GM12878 (cell line): ENCODE measurements at regions not wholly inside any gene's neighbourhood (a gene's known extent, or its start where the extent isn't known, plus 50 kb on each side); places are given as distances from the start of the nearest gene placed in this dataset.
A peak's percentile ranks its signal among the peaks of the same experiment; 100 is the strongest.

Experiments used
- ATF2 ChIP-seq: IDR thresholded peaks from 2 replicates; pipeline ENCODE4 v1.6.1; 2012; ENCODE audit warnings: low read length, inconsistent platforms
- GABPA ChIP-seq: IDR thresholded peaks from 2 replicates; pipeline ENCODE4 v1.6.1; 2014; ENCODE audit warnings: antibody characterized with exemption, low read depth, mild to moderate bottlenecking, inconsistent platforms
- MYC ChIP-seq: IDR thresholded peaks from 2 replicates; pipeline ENCODE4 v1.6.1; 2011; ENCODE audit warnings: mild to moderate bottlenecking, low read length, moderate library complexity, inconsistent platforms; ENCODE audit not compliant: insufficient read depth, insufficient replicate concordance, insufficient read length, severe bottlenecking
- POLR2A ChIP-seq: IDR thresholded peaks from 2 replicates; pipeline ENCODE4 v1.6.1; 2011; ENCODE audit warnings: low read depth, mild to moderate bottlenecking, low read length
- SIX5 ChIP-seq: IDR thresholded peaks from 2 replicates; pipeline ENCODE4 v1.6.1; 2011; ENCODE audit warnings: mild to moderate bottlenecking, low read depth, low read length, moderate library complexity; ENCODE audit not compliant: severe bottlenecking
- SUZ12 ChIP-seq: fragments of 200-600 bp; sonication (generic); IDR thresholded peaks from one replicate; pipeline ENCODE4 v1.6.1; 2018; ENCODE audit warnings: antibody characterized with exemption, mild to moderate bottlenecking; ENCODE audit not compliant: unreplicated experiment
- TARDBP ChIP-seq: IDR thresholded peaks from 2 replicates; pipeline ENCODE4 v1.6.1; 2016; ENCODE audit warnings: borderline replicate concordance
- YBX1 ChIP-seq: fragments of 450-650 bp; IDR thresholded peaks from 2 replicates; pipeline ENCODE4 v1.6.1; 2016; ENCODE audit warnings: antibody characterized with exemption
- ZBTB4 ChIP-seq: fragments of 450-650 bp; formaldehyde crosslinking; IDR thresholded peaks from 2 replicates; pipeline ENCODE4 v1.4.0; 2022; ENCODE audit warnings: mild to moderate bottlenecking, moderate library complexity

GRCh38 chr9:129413537-129414376 lies 207.1 kb downstream of the C9orf50 start (continued):
- TF ChIP-seq SUZ12 (no peak), ZBTB4 (CRISPR knock-in tag) (no peak), TARDBP (no peak), POLR2A (peak; percentile 74), GABPA (no peak), YBX1 (no peak), SIX5 (peak; percentile 12), MYC (peak; percentile 67), ATF2 (no peak)
- TF ChIP-seq, all 136 proteins: peak for 51
